ENCODE measurements at regions not wholly inside any gene's neighbourhood (a gene's known extent, or its start where the extent isn't known, plus 50 kb on each side); places are given as distances from the start of the nearest gene placed in this dataset.

DNA sequence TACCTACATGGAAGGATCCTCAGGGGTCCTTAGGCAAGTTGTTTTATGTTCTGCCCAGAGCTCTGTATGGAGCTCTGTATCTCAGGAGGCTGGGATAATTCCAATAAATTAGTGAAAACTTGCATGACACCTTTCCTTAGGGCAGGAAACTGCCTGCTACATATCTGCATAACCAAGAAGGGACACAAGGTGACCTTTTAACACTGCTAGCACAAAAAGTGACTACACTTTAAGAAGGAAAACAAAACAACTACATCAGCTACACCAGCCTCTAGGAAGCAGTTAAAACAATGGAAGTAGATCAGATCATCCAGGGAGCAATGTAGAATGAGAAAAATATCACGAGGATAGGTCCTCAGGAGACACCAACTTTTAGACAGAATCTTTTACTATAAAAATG is 93.9 kb downstream of the TNFSF18 start:
- DNase-seq (ENCODE audit: low spot score) (no peak), ATAC-seq (no peak)
- intact Hi-C loops (cut with DNase I) = no loop called here

DNA sequence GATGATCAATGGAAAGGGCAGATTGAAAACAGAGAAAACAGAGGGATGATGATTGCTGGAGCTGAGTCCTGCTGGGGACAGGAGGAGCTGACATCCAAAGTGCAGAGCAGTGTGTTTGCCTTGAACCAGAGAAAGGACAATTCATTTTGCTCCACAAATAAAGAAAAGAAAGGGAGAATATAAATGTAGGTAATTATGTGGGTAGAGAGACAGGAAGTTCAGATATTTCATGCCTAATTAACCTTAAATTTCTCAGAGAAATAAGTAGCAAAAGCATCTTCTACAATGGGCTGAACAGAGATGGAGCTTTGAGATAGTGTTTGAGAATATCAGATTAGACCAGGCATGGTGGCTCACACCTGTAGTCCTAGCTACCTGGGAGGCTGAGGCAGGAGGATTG is 93.2 kb downstream of the TNFSF18 start:
- DNase-seq (ENCODE audit: low spot score) = no peak
- no peak for ATAC-seq
- intact Hi-C loops (cut with DNase I) = no loop called here

DNA sequence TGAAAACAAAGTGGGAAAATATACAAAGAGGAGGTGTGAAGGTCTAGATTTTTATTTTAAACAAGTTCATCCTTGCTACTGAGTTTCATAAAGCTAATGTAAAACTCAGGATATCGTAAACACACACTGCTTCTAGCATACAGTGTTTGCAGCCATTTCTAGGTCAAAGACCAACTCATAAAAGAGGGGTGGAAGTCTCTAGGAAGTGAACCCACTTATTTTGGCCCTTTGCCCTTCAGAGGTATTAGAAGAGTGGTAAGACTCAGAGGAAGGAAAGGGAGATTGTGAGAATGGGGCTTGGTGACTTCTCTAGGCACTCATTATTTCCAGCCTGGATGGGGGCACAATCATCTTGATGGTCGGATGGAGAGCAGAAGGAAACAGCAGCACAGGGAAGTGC is 91.2 kb downstream of the TNFSF18 start:
- no peak for ATAC-seq
- DNase-seq (ENCODE audit: low spot score) = no peak
- intact Hi-C loops (cut with DNase I) = no loop called here

DNA sequence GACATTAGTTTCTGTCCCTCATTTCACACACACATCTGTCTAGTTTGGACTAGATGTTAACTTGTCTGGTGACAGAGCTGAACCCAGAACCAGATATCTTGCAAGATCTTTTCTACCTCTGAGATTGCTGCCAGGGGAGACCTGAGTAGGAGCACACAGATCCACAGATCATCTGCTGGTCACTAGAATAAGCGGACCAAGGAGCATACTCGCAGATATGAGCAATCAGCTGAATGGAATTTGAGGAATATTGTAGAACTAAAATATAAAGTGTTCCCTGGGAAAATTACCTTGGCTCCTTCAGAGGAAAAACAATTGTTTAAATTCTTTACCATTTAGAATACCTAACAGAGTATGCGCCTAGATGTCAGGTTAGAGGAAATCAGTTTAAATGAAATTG is 90.7 kb downstream of the TNFSF18 start:
- DNase-seq (ENCODE audit: low spot score) (no peak), ATAC-seq (no peak)
- intact Hi-C loops (cut with DNase I) = no loop called here

DNA sequence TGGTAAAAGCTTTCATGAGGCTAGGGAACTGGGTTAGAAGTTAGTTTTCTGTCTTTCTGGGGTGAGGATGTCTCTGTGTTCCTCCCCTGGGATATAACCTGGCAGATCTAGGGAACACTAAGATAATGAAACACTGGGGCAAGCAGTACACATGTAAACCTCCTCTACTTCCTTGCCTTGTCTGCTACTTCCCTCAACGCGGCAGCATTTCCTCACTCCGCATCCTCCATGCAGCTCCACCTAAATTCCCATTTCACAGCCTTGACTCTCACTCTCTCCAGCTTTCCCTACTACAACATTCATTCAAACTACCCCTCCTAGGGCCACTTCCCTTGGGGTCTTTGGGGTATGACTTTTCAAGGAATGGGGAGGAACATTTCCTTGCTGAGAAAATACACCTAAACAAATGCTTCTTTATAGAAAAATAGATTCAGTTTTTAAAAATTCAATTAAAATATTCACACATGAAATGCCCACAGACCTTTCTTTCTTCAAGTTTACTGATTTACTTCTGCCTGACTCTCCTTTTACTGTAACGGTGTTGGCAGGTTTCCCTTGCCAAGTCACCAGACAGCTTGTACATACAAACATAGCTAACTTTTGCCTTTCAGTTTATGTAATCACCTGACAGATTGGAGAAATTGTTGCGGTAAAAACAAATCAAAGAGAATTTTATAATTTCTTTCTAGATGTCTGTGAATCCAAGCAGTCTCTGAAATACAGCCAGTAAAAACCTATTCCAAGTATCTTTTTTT is 90.1 kb downstream of the TNFSF18 start:
- intact Hi-C loops (cut with DNase I) = no loop called here
- DNase-seq (ENCODE audit: low spot score) (no peak), ATAC-seq (peak; percentile 65)

DNA sequence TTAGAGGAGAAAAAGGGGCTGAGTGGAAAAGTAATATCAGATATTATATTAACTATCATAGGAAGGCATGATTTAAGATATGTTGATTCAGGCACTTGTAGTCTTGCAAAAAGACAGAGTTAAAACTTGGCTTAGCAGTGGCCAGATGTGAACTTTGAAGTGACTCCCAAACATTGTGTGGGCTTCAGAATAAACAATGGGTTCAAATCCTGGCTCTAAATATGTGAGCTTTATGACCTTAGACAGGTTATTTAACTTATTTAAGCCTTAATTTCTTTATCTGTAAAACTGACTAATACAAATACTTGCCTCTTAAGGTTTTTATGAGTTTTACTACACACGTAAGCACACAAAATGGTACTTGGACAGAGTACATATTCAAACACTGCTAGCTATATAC is 85.9 kb downstream of the TNFSF18 start:
- no peak for ATAC-seq
- intact Hi-C loops (cut with DNase I) = no loop called here

DNA sequence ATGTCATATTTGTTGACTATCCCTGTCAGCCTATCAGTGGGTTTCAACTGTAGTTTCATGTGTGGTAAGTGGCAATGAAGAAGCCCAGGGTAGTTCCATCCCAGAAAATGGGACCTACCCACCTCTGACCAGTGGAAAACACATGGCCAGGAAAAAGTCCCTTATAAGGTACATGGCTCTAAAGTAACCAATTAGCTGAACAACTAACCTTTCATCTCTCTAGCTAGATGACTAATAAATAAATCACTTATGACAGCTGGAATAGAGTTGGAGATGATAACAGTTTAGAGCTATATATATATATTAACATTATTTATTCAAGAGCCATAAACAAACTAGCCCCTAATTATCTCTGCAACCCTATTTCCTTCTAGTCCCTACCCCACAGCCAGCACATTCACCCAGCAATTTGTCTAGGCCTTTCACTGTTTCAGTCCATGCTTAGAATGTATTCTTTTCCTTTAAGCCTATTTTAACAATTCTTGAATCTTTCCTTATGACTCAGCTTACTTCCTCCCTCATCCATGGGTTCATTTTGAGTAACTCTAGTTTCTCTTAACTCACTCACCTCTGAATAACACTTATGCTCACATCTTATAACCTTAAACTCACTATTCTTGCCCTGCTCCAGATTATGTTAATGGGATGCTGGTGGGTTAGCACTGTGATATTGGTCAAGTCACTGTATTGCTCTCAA is 83.7 kb downstream of the TNFSF18 start:
- no peak for ATAC-seq
- intact Hi-C loops (cut with DNase I) = no loop called here
- DNase-seq (ENCODE audit: low spot score) = no peak

More for the DNA sequence above, 85.9 kb downstream of the TNFSF18 start:
- no peak for DNase-seq (ENCODE audit: low spot score)

DNA sequence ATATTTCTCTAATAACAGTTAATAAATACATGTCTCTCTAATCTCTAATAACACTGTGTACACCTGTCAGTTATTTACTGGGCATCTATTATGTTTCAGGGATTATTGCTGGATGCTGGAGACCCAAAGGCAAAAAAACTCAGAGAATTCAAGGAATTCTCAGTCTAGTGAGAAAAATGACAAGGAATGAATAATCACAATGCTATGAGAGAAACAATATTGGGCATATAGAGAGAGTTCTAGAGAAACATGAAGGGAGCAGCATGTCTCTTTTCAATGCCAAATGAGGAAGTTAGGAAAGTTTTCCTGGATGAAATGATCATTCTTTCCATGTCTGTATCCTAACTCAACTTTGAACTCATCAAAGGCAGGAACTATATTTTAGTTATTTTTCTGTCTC is 82.8 kb downstream of the TNFSF18 start:
- intact Hi-C loops (cut with DNase I) = no loop called here
- no peak for ATAC-seq
- no peak for DNase-seq (ENCODE audit: low spot score)

DNA sequence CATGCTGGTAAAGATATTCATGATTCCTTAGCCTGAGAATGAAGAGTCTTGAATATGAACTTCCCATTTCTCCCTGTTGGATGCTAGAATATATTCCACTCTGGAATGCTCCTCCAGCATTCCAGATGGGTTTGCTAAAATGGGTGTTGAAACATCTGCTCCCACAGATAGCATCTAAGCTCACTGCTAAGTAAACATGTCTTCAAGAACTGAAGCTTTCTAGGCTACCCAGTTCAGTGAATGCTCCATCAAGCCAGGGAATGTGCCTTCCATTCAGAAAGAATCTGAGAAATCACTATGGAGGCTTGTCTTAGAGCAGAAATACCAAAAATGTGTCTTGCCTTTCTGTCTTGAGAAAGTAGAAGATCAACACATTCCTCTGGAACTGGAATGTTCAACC is 81.1 kb downstream of the TNFSF18 start:
- intact Hi-C loops (cut with DNase I) = no loop called here
- ATAC-seq (no peak), DNase-seq (ENCODE audit: low spot score) (no peak)

DNA sequence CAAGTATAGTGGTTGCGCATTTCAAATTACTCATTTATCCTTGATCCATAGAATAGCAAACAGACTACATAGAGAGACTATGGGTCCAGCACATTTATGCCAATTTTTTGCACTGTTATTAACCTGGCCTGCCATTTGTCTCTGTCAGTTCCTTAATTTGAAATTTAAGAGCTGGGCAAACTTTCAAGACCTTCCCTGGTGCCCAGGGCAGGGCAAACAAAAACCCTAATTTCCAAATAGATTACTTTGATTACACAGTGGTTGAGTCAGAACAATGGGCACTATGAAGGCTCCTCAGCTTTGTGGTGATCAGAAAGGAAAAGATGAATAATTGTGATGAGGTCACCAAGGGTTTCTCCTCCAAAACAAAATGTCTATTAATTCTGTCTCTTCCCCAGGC is 80.6 kb downstream of the TNFSF18 start:
- intact Hi-C loops (cut with DNase I) = no loop called here
- no peak for ATAC-seq
- no peak for DNase-seq (ENCODE audit: low spot score)

DNA sequence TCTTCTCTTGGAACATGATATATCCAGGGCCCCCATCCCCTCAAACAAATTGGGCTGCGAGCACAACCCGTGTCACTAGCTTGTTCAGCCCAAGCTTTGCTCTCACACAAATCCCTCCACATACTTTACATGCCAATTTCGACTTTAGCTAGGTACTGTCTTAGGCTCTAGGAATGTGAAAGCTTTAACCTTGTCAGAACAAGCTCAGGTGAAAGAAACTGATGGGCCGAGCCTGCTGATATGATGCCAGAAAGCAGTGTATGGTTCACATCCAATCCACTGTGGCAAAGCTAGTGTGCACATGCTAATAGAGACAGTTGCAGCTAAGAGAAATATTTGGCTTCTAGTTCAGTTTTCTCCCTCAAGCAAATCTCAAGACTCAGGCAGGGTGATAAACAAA is 79.5 kb downstream of the TNFSF18 start:
- ATAC-seq (no peak), DNase-seq (ENCODE audit: low spot score) (no peak)
- intact Hi-C loops (cut with DNase I) = no loop called here

DNA sequence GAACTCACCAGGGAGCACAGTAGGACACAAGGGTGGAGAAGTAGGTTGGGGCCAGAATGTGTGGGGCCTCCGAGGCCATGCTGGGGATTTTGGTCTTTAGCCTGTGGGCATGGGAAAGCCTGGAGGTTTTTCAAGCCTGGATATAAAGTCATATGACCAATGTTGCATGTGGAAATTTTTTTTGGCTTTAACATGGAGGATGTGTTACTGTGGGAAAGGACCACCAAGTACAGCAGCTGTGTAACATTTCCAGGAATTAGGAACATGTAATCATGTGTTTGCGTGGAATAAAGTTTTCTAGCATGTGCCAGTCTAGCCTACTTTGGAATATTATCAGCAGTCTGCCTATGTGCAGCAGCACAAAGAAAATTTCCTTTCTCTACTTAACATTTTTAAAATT is 78.5 kb downstream of the TNFSF18 start:
- DNase-seq (ENCODE audit: low spot score) = no peak
- no peak for ATAC-seq
- intact Hi-C loops (cut with DNase I) = no loop called here

DNA sequence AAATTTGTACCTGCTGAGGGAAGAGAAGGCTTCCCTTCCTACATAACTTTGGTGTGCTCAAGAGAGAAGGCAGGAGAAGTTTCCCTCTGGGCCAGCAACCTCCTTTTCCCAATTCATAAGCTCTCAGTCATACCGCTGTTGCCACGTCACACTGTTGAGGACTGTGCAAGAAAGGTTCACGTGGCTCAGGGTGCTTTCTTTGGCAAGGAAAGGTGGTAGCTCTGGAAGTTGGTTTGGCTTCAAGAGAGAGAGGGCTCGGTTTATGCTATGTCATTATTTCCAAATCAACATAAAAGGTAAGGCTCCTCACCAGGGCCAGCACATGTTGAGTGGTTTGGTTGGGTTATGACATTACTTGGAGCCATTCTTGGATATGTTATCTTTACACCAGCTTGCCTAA is 77.3 kb downstream of the TNFSF18 start:
- DNase-seq (ENCODE audit: low spot score) = no peak
- no peak for ATAC-seq
- intact Hi-C loops (cut with DNase I) = no loop called here

DNA sequence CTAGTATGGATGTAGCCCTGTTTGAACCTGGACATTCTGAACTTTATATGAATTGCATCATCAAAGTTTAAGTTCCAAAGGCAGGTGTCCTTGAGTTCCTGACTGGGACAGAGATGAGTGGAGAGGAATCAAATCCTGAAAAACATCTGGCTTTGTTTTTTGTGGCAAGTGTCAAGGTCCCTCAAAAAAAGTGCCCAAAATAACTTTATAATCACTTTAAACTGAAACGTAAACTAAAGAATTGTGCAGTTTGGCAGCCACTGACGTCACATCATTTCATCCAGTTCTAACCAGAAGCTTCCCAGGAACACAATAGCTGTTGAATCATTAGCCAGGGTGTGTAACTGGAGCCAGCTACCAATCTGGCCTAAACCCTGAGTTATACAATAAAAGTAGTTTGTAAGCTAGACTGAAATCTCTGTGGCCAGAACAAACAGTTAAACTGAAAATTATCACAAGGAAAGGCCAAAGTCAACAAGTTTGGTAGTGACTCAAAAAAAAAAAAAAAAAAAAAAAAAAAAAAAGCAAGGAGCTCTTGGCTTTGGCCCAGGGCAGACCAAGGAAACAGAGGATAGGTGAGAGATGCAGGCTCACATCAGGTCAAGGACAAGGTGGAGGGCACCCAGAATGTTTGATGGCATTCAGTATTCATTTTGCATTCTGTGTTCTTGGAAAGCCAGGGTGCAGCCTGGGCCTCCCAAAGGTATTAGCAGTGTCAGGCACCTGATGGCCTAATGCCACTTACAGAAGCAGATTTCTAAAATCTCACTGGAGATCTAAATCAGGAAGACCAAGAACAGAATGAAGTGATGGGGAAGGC is 74.3 kb downstream of the TNFSF18 start:
- intact Hi-C loops (cut with DNase I) = no loop called here
- ATAC-seq = peak; percentile 53
- no peak for DNase-seq (ENCODE audit: low spot score)

DNA sequence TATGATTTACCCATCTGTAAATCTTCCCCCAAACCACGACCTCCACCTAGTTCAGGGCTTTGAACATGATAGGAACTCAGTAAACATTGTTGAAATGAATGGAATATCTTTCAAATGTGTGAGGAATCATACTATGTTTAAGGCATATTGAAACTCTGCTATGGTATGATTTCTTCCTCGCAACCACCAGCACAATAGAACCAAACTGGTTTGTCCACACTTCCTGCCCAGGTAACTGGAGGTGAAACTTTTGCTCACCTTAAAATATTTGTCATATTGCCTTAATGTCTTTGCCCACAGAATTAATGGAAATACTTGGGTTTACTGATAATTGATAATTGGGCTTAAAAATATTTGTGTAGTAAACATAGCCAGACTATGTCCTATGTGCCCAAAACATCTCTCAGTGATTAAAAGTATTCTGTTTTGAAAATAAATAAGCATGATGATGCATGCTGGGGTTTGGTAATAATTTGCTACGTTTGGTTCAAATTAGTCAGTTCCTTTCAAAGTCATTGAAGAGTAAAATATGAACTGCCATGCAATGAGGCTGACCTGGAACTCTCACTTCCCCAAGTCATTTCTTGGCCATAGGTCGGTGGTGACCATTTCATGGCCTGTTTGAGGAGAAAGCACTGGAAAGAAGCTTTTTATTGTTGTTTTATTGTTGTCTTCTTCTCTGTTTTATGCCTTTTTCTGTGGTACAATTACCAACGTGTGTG is 73.3 kb downstream of the TNFSF18 start:
- DNase-seq (ENCODE audit: low spot score) (no peak), ATAC-seq (no peak)
- intact Hi-C loops (cut with DNase I) = no loop called here

DNA sequence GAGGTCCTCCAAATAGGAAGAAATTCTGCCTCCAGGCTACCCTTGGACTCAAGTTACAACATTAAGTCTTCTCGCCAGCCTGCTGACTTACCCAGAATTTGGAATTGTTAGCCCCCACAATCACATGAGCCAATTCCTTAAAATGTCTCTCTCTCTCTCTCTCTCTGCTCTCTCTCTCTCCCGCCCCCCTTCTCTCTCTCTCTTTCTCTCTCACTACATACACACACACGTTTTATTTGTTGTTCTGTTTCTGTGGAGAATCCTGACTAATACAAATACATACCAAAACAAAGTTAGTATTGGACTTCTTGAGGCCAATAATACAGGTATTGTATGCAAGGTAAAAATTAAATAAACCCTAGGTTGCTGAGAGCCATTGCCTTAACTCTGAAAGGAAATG is 72.1 kb downstream of the TNFSF18 start:
- intact Hi-C loops (cut with DNase I) = no loop called here
- ATAC-seq = no peak
- DNase-seq (ENCODE audit: low spot score) = no peak

DNA sequence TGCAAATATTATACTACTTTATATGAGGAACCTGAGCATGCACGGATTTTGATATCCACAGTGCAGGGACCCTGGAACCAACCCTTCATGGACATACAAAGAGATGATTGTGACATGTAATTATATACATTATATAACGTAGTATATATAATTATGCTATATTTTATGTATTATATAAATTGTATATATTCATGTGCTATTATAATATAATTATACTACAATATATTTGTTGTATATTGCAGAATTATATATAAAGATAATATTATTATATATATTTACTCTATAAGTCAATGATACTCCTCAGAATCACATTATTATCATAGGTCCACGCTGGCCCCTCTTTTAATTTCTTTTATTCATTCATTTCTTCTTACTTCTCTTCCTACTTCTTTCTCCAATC is 70.9 kb downstream of the TNFSF18 start:
- DNase-seq (ENCODE audit: low spot score) (no peak), ATAC-seq (no peak)
- intact Hi-C loops (cut with DNase I) = no loop called here

DNA sequence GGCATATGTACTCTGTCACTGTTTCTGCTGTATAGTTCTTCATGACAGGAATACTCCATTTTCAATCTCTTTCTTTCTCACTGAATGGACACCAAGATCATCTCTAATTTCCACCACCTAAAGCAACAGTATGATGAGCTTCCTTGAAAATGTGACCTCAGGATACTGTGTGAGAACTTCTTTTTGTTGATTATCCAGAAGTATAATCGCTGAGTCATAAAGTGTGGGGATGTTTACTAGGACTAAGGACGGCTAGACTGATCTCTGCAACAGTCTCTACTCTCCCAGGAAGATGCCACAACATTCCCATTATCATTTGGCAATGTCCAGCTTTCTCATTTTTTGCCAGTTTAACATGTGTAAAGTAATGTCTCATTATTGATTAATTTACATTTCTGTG is 70.3 kb downstream of the TNFSF18 start:
- no peak for DNase-seq (ENCODE audit: low spot score)
- intact Hi-C loops (cut with DNase I) = no loop called here
- ATAC-seq = no peak

DNA sequence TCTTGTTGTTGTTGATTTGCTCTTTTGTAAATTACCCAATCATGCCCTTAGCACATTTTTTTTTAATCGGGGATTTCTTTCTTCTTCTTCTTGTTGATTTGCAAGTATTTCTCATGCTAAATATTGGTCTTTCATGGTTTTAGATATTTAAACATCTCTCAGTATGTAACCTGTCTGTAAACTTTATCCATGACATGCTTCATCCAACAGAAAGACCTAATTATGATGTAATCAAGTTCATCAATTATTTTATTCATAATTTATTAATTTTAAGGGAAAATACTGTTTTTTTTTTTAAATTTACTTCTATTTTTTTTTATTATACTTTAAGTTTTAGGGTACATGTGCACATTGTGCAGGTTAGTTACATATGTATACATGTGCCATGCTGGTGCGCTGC is 69.8 kb downstream of the TNFSF18 start:
- intact Hi-C loops (cut with DNase I) = no loop called here
- ATAC-seq (no peak), DNase-seq (ENCODE audit: low spot score) (no peak)
